HPDE6-E6E7 (cell line): ENCODE measurements at regions not wholly inside any gene's neighbourhood (a gene's known extent, or its start where the extent isn't known, plus 50 kb on each side); places are given as distances from the start of the nearest gene placed in this dataset.
"Not testable (repeated sequence)": the region's sequence is repeated elsewhere in the genome, so short reads cannot be mapped to it uniquely, and the experiment has no call there.

Experiments used
- DNase-seq: peaks from one replicate; pipeline ENCODE4 v3.0.0; 2011; ENCODE audit warnings: missing footprints; ENCODE audit errors: extremely low spot score

DNA sequence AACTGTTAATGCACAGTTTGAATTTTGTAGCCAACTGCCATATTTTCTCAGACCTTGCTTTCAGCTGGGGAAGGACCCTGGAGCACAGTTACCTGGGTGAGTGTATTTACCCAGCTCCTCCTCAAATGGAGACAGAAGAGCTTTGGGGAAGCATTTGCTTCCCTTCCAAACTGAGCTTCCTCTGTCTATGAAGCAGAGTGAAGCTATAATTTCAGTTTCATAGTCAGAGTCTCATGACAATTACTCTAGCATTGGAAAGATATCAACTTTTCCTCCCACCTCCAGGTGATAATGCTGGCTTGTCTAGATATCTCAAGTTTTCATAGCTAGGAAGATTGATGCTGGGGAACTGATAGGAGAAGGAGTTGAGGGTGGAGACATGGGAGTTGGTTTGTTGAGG is 406.4 kb upstream of the CLINT1 start:
- DNase-seq, result no peak

DNA sequence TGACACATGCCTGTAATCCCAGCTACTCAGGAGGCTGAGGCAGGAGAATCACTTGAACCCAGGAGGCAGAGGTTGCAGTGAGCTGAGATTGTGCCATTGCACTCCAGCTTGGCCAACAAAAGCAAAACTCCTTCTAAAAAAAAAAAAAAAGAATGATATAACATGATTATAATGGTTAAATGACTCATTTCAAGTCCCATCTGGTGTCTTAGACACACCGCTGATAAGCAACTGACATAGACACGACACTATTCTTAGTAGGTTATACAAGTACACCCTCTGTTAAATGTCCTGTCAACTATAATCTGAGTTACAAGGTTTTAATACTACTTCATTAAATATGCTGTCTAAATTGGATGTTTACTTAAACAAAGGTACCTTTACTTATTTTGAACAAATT is 405.3 kb upstream of the CLINT1 start:
- no peak for DNase-seq

DNA sequence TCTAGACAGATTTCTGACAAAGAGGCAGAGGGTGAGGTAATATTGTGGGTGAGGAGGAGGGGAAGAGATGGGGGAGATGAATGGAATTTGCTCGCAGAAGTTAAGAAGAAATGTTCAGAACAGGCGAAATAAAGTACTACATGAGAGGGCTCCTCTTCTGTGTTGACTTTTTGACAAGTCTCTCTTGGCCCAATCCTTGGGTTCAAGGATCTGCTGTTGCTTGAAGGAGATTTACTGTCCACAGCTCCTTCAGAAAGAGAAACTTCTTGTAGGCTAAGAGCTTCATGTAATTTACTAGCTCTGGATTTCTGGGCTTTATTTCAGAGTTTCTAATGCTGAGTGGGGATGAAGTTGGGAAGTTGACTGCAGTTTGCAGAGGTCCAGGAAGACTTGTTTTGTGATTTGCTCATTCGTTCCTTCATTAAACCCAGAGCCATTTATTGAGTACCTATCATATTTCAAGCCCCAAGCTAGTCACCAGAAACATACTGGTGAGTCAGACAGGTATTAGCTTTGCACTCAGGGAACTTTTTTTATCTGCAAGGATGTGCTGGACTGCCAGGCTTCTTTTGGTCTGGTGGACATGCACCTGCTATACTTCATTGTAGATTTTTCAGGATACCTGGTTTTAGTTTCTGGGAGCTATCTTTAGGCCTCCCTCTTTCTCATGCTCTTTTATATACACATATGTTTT is 402.9 kb upstream of the CLINT1 start:
- DNase-seq, result peak; percentile 11

DNA sequence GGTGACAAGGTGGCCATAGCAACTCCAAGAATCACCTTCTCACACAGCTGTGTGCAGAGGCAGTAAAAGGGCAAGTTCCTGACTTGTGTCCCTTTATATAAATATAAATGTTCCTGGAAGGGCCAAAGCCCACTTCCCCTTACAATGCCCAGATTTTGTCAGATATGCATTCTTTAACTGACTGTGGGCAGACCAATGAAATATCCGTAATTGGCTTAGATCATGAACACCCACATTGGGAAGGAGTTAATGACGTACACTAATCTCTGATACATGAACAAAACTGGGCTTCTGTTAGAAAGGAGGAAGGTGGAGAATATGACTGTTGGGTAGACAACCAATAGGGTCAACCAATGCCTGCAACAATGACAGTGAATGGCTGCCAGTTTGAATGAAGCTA is 397.2 kb upstream of the CLINT1 start:
- DNase-seq, result no peak

DNA sequence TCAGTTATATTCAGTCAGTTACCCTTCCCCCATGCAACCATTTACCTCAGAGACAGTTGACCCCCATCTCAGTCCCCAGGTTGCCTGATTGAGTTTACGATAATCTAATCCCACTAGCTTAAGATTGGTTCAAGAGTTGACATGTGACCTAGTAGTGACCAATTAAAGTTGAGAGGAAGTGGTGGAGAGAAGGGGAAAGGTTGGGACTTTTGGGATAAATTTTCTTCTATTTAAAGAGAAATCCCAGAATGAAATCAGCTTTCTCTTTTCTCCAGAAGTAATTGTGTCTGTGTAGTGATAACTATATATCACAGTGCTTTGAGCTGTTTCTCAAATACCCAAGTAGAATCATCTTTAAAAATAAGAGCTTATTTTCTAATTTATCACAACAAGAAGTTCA is 396.7 kb upstream of the CLINT1 start:
- no peak for DNase-seq

DNA sequence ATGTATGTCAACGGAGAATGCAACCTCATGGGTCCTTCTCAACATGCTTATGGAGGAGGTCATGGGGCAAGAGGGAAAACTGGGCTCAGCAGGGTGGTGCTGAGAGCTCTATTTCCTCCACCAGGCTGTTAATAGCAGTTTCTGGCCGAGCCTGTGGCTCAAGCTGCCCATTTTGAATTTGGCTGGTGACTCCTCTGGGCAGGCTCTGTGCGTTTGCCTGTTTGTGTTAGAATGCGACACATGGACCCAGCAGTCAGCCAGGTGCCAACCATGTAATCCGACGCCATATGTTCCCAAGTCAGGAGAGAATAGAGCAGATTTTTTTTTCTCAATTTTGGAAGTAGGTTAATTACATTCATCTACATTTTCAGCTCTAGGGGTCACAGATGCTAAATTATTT is 387.7 kb upstream of the CLINT1 start:
- no peak for DNase-seq

DNA sequence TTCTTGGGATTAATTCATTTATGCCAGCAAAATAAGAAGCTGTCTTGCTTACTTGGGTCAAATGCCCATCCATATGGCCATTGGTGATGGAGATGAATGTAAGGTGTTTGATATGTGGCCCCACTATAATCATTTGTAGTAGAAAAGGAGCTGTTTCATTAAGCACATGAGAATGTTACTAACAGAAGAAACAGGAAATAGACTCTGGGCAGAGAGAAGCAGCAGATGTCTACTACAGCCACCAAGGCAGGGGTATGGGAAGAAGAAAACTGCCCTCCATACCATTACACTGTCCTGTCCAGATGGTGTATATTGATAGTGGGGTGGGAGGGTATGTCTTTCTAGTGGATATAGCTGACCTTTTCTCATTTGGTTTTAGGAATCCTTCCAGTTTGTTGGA is 386.6 kb upstream of the CLINT1 start:
- DNase-seq, result no peak

DNA sequence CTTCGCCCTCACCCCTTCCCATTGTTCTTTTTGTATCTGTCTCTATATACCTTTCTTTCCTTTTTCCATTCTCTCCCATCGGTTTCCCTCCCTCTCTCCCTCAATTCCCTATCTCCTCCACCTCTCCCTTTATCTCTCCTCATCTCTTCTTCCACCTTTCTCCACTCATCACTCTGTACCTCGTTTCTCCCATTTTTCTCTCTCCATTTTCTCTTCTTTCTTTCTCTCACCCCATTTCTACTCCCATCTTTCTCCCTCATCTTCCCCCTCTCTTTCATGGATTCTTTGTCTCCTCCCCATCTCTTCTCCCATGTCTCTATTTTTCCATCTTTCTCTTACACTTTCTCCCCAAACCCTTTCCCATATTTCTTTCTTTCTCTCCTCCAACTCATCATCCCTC is 385.9 kb upstream of the CLINT1 start:
- DNase-seq, result no peak

DNA sequence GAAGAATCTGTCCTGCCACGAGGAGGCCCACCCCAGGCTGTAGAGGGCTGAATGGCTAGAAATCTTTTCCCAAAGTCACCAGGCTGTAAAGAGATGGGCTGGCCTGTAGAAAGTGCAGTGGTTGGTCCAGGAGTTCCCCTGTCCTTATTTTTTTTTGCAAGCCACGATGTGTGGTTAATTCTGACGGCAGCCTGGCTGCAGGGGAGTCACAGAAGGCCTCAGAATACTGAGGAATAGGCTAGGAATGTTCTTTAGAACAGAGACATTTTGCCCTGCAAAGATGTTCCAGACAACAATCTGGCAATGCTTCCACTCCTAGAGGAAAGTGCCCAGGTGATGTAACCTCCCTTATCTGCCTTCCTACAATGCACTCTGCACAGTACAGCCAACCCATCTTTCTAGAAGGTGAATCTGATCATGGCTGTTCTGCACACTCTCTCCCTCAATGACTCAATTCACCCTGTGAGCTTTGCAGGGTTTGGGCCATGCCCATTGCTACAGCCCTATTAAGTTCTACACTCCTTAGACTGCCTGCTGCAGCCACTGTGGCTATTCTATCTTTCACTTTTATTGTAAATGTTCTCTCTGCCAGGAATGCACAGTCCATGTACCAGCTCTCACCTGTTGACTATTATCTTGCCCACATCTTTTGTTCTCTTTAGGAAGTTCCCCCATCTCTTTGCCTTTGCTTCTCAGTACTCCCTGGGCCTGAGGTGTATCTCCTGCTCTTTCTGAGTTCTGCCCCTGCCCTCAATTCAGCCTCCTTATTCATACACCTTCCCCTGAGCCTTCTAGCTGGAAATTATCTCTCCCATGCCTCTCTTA is 377.8 kb upstream of the CLINT1 start:
- DNase-seq, result no peak

DNA sequence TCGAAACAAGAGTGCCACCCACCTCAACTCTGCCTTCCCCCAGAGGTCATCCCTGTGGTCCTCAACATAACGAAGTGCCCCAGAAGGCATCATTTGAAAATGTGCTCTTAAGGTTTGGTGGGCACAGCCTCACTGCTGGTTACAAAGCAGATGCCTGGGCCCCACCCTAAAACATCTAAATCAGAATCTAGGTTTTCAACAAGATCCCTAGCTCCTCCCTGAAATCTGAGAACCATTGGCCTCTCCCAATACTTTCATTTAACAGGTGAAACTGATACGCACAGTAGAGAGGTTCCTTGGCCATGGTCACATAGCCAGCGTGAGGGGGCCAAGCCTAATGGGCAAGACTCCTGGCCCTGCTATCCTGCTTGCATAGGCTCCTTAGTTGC is 376.2 kb upstream of the CLINT1 start:
- DNase-seq, result no peak

DNA sequence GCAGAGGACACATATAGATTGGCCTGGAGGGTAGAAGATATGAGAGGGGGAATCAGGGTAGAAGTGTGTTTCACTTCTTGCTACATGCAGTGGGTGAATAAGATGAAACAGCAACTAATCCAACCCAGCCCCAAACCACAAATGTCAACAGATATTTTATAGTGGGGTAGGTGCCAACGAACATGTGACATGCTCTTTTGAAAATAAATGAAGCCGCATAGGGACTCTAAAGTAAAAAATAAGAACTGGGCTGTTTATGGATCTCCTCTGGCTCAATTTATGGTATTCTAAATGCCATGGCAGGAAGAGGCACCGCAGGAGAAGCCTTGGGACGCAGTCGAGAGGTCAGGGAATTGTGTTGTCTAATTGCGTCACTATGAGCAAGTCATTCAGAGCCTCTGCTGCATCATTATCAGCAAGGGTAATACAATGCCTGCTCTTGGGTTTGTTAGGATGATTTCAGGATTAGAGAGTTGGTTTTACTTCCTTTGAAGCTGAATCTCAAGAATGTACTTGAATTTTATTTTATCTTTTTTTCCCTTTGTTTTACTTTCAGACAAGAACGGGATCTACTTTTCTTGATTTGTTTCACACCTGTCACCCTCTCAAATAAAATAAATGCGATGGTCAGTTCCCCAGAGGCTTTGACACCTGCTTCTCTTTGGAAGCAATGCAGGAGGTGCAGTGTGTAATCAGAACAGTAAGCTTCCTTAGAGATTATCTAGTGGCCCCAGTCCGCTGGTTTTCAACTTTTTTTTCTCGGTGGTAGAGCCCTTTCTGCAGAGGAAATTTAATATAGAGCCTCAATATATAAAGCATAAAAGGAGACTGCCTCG is 375.6 kb upstream of the CLINT1 start:
- no peak for DNase-seq

DNA sequence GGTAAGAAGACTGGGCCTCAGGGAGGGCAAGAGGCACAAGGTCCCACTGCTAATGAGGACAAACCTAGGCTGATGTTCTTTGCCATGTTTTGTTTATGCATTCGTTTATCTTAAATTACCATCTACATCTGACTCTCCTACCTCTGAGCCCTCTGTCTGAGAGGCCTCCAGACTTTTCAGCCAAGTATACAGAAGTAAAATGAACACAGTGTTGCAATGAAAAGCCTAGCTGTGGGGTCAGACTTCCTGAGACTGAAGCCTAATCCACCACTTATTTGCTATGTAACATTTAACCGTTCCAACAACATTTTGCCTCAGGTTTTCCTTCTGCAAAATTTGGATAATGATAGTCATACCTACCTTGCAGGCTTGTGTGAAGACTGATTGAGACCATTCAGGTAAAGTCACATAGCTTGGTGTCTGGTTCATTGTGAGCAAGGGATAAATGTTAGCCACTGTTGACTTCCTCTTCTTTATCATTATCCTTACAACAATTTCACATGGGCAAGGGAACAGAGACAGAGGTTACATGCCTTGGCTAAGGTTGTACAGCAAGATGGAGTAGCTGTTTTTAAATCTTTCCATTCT is 374.9 kb upstream of the CLINT1 start:
- no peak for DNase-seq

DNA sequence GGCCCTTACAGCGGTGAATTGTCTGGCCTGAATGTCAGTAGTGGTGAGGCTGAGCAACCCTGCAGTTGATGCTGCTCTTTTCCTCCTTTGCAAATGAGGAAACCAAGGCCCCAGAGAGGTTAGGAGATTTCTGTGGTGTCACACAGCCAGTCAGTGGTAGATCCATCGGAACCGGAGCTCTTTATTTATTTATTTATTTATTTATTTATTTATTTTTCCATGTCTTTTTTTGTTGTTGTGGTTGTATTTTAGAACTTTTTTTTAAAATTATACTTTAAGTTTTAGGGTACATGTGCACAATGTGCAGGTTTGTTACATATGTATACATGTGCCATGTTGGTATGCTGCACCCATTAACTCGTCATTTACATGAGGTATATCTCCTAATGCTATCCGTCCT is 368.4 kb upstream of the CLINT1 start:
- DNase-seq, result not testable (repeated sequence)

DNA sequence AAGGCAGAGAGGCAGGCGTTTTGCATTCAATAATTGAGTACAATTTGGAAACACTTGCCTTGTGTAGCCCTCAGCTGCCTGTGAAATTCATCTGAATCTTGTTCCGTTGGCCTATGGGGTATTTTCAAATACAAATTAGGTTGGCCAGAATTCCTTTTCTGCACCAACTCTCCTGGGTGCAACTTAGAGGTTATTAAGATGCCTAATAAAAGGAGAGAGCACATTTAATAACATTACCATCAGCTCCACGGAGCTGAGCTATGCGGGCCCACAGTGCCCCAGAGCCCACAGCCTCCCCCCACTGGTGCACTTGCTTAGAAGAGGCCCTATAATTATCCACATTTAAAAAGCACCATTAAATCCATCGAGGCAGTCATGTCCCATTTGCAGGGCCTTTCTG is 367.6 kb upstream of the CLINT1 start:
- DNase-seq, result no peak

DNA sequence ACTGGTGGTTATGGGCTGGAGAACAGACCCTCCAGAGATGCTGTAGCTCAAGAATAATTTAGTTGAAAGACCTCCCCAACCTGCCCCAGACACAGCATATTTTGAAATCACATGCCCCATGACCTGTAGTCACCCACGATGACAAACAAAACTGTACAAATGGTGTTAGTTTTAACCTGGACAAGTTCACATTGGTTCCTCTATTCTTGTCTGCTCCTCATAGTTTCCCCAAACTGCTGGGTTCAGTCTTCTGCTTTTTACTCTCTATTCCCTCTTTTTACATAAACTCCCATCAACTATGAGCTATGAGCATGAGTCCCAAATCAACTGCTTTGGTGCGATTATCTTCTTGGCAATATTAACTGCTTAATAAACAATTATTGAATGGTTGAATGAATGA is 365.3 kb upstream of the CLINT1 start:
- no peak for DNase-seq

DNA sequence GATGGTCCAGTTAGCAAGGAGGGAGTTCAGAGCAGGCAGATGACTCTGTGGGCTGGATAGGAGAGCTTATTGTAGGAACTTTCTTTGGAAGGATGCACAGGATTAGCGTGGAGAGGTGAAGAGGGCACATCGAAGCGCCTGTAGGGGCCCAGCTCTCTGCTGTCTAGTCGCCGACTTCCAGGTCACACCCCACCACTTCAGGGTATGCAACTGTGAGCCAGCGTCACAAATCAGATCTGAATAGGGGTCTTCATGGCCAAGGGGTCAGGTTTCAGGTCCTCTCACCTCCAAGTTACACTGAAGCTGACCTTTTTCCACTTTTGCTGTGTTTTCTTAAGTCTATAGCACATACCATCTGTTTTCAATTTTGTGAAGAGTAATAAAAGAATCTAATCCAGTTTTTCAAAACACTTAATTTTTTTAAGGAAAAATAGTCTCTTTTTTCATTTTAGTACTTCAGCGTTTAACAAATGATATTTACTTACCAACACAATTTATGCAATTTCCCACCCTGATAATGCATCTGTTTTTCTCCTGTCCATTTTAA is 364.2 kb upstream of the CLINT1 start:
- DNase-seq, result no peak

DNA sequence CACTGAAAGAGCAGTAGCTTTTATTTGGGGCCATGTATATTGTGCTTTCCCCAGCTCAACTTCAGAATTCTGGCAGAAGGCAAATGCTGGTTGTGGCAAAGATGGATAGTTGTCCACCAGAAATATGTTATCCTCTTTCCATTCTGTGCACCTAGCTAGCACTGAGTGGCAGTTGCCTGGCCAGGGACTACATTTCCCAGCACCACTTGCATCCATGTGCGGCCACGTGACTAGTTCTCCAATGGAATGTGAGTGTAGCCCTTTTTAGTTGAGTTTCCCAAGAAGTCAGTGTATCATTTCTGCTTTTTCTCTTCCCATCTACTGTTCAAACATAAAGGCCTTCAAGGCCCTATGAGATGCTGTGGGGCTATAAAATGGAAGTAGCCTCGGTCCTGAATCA is 354.0 kb upstream of the CLINT1 start:
- no peak for DNase-seq

DNA sequence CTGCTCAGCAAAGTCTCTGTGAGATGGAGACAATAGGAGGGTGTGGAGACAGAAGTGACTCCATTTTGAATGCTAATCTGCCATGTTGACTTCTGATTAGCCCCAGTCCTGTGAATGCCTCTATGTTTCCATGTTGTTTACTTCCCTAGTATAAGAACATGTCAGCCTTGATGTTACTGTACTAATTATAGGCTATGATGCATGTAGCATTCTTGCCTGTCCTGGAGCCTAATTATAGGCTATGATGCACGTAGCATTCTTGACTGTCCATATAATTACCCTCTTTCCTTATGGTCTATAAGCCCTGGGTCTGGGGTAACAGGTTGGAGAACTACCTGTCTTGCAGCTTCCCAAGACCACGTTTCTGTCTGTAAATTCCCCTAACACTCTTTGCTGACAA is 353.3 kb upstream of the CLINT1 start:
- no peak for DNase-seq

DNA sequence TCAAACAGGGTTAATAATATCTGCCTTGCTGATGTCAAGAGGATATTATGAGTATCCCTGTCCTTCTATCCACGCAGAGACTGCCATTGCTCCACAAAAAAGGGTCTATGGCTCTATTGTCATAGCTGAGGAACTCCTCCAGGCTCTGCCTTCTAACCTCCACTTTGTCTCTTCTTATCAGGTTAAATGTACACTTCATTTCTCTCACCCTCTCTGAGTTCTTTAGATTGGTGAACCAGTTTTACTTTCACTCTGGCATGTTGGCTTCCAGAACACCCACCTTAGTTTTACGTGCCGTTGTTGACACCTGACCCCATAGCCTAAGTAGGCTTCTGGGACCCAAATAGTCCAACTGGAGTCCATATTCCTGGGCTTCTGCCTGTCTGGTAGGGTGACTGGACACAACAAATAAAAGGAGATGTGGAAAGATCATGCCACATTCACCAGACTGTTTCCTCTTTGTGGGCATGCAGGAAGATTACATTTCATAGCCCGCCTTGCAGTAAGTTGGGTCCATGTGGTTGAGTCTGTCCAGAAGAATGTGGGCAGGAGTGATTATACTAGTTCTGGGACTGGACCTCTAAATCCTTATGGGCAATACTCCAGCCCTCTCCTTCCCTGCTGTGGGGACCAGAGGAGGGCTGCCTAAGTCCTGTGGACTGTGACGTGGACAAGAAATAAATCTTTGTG is 350.4 kb upstream of the CLINT1 start:
- DNase-seq, result no peak

DNA sequence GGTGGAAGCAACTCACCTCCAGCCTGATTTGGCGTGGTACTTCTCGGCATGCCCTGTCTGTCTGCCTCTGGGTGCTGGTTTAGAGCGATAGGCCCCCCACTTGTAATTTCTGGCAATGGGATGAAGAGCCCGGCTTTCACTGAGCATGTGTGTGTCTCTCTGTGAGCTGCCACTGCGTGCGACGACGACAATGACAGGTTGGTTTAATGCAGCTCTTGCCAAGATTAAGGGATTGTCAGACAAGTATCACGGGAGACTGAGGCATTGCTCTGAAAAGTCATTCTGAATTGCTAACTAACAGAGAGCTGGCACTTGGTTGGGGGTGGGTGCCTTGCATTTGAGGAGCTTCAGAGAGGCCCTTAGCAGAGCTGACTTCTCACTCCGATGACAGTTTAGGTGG is 348.8 kb upstream of the CLINT1 start:
- DNase-seq, result no peak

DNA sequence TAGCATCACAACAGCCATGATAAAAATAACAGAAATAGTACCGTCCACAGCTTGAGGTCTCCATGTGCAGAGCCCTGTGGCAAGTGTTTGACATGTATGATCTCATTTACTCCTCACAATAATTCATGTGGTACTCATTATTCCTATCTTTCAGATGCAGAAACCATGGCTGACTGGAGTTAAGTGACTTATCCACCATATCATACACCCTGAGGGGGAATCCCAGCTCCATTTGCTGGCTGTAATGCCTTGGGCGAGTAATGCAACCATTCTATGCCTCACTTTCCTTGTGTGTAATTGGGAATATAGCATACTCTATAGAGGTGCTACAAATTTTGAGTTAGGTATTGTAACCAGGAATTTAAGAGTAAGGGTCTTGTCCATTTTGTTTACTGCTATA is 347.0 kb upstream of the CLINT1 start:
- DNase-seq, result no peak
